NCI-H1105 treated with DMSO at 0.1 percent for 48 hours (cell line): ENCODE measurements at regions not wholly inside any gene's neighbourhood (a gene's known extent, or its start where the extent isn't known, plus 50 kb on each side); places are given as distances from the start of the nearest gene placed in this dataset.

Experiments used
- DNase-seq: peaks from one replicate; lab custom pipeline; 2025; lab: John Stamatoyannopoulos, UW

DNA sequence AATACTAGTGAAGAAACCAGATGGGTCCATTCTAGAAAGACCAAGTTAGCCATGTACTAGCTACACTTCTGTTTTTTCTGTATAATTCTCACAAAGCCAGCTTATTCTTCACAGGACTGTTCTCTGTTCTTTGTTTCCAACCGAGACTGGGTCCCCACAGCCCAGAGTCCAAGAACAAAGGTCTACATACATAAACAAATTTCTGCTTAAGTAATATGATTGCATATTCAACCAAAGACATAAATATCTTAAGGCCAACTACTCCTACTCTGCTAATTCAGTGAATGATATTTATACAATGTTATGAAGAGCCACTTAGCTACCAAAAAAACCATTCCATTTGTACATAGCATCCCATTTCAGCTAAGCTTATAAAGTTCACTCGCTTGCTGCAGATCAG lies 299.8 kb upstream of the CCDC54 start:
- no peak for DNase-seq

- no peak for DNase-seq
Measured at GRCh38 chr3:107082527-107082926, 294.7 kb upstream of the CCDC54 start.

DNA sequence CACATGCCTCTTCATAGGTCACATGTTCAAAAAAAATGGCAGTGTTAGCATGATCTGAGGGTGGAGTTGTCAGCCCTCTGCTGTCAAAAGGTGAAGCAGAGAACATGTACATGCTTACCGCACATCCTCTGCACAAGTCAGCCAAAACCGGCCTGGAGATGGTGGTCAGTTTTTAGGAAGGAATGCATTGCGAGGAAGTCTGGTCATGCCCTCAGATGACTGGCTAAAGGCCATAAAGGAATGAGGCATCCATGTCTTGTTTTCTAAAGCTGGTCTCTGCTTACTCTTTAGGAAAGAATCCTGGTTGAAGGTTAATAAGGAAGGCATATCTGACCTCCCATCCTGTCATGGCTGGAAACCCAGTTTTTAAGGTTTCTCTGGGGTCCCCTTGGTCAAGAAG lies 292.0 kb upstream of the CCDC54 start:
- no peak for DNase-seq

- no peak for DNase-seq
Measured at GRCh38 chr3:107092121-107092520, 285.1 kb upstream of the CCDC54 start.

- DNase-seq = no peak
Measured at GRCh38 chr3:107098864-107099263, 278.4 kb upstream of the CCDC54 start.

GRCh38 chr3:107100137-107100536 lies 277.1 kb upstream of the CCDC54 start:
- no peak for DNase-seq

- no peak for DNase-seq
Measured at GRCh38 chr3:107100573-107100972, 276.7 kb upstream of the CCDC54 start.

DNA sequence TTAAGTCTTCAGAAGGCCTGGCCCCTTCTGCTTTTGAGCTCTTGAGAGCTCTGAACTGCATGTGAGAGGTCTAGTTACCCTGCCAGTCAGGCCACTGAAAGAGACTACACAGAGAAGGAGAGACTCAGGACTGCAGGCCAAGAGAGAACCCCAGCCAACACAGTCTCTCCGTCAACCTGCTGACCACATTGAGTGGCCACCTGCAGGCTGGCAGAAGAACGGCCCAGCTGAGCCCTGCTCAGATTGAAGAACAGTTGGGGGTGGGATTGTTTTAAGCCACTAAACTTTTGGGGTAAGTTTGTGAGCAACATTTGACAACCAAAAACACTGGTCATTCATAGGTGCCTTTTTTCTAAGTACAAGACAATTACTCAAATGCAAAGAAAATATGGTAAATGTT lies 273.5 kb upstream of the CCDC54 start:
- DNase-seq = no peak

DNA sequence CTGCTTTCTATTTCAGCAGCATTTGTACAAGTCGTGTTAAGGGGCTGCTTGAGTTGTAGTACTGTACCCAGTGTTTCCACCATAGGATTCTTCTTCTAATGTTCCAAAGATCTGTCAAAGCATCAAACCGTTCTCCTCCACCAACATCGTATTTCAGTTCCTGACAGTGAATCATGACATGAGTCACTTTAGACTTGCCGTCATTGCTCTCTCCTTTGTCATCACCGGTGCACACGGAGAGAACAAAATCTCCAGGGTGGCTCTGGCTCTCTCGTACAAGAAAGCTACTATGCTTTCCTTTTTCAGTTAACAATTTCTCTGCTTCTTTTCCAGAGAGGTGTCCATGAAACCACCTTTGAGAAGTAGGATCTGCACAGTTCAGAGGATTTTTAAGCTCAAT lies 270.9 kb upstream of the CCDC54 start:
- DNase-seq = no peak

GRCh38 chr3:107106907-107107306 lies 270.3 kb upstream of the CCDC54 start:
- DNase-seq = no peak

GRCh38 chr3:107110596-107111305 lies 266.5 kb upstream of the CCDC54 start:
- DNase-seq = peak; percentile 25

GRCh38 chr3:107111872-107112271 lies 265.4 kb upstream of the CCDC54 start:
- no peak for DNase-seq

DNA sequence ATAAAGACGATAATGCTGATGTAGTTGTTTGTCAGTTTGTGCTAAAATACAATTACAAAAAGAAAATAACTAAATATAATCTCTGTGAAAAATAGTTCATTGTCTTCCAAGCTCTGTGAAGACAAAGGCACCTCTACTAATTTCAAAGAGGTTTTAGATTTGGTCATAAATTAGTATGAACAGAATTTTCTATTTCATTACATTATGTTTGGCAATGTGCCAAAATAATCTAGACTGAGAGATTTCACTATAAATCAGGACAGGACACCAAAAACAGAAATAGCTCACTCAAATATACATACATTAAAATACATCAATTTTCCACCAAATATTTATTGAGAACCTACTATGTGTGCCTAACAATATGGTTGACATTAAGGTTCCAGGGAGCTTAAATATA lies 264.9 kb upstream of the CCDC54 start:
- no peak for DNase-seq

GRCh38 chr3:107116251-107116650 lies 261.0 kb upstream of the CCDC54 start:
- no peak for DNase-seq

GRCh38 chr3:107117156-107117555 lies 260.1 kb upstream of the CCDC54 start:
- no peak for DNase-seq

GRCh38 chr3:107117922-107118536 lies 259.2 kb upstream of the CCDC54 start:
- peak; percentile 51 for DNase-seq

DNA sequence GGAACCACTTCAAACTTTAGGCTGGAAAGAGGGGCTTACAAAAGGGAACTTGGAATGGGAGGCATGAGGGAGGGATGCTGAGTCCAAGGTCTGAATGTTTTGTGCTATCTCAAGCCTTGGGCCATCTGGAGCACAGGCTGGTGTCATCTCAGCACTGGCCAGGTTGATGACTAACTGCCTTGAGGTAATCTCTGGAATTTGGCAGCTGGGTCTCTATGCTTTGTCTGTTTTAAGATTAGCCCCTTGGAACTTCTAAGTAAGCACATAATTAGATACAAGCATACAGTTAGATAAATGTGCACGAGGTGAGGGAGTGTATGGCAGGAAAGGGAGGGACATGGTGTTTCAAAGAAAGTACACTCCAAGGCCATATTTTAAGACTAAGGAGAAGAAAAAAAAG lies 252.4 kb upstream of the CCDC54 start:
- DNase-seq = no peak

- DNase-seq = no peak
Measured at GRCh38 chr3:107128946-107129345, 248.3 kb upstream of the CCDC54 start.

DNA sequence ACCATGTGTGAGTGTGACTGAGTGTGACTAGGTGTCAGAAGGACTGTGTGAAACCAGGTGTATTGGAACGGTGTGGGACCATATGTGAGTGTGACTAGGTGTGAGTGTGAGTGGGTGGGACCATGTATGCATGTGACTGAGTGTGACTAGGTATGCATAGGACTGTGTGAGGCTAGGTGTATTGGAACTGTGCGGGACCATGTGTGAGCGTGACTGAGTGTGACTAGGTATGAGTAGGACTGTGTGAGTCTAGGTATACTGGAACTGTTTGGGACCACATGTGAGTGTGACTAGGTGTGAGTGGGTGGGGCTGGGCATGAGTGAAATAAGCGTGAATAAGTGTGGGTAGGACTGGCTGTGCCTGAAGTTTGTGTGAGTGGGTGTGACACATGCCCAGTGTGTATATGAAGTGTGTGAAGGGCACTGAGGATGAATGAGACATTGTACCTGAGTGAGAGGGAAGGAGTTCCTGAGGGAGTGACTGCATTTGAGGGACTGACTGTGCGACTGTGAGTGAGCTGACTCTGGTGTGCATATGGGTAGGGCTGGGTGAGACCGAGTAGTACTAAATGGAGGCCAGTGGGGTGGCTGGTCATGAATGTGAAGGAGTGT lies 247.0 kb upstream of the CCDC54 start:
- DNase-seq = no peak

DNA sequence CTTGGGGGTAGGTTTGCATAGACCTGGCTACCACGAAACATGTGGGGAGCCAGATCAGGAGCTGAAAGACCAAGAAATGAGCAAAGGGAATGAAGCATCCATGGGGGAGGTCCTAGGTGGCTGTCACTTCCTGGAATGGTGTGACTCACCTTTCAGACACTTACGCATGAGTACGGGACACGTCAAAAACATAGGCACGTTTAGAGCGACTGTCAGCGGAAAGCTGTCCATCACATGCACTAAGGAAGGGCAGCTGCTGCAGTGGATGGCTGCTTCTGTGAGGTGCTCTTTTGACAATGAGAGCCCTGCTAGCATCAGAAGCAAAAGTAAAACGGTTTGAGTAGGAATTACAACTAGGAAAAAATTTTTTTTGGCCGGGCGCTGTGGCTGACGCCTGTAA lies 244.6 kb upstream of the CCDC54 start:
- no peak for DNase-seq

GRCh38 chr3:107133891-107134290 lies 243.3 kb upstream of the CCDC54 start:
- no peak for DNase-seq

DNA sequence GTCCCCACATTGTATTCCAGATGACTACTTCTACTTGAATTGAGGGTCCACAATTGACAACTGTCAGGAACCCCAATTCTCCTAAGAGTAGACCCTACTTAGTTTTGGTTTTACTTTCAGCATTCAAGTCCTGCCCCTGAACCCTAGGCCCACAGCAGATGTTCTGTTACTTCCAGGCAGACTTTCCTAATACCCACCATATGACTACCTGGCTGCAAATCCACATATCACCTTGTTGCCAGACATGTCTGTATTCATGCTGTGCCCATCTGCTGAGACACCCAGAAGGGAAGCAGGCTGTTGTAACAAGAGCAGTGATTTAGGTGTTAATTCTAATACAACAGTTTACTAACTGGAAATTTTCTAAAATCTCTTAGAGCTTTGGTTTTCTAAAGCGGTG lies 235.1 kb upstream of the CCDC54 start:
- DNase-seq = no peak

DNA sequence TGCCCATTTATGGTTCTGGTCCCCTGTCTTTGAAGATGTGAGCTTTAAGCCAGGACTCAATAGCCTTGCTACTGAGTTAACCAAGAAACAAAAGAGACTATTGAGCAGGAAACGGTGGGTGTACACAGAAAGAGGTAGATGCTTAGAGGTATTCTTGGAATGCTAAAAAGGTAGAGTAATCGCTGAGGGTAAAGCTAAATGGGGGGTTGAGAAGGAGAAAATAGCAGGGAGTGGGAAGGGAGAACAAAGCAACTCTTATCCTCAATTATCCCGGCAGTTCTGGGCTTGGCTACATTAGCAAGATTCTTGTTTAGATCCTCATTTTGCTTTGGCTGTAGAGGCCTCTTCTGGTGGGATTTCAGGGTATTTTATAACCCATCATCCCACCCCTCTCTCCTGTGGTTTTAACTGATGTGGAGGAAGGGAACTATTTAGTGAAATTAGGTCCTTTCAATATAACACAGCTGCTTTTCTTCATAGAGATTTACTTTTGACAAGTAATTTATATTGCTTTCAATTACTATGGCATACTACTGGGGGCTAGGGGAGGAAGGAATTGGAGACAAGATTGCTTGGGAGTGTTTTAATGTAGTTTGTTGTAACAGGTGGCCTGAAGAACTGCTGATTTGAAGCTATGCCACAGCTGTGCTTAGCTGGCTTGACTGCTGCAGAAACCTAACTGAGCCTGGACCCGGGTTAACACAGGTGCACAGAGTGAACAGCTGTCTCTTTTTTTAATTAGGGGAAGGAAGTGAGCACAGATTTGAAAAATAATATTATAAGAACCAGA lies 234.3 kb upstream of the CCDC54 start:
- DNase-seq = peak; percentile 71
